ENCODE measurements at regions not wholly inside any gene's neighbourhood (a gene's known extent, or its start where the extent isn't known, plus 50 kb on each side); places are given as distances from the start of the nearest gene placed in this dataset.
A peak's percentile ranks its signal among the peaks of the same experiment; 100 is the strongest.

DNA sequence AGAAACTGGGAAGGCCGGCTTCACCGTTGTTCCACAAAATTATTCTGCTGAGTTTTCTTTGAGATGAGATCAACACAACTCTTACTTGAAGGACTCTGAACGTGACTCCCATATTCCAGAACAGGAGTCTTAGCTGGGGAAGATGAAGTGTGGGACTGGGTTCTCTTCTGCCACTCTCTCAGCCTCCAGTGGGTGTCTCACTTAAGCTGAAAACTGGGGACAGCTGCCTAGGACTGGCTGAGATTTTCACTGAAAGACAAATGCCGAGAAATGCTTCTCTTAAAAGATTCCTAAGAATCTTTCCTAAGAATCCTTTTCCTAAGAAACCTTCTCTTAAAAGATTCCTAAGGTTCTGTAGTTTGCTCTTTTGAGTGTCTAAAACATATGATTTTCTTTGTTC lies 156.6 kb upstream of the LHCGR start:
- DNase-seq (ENCODE audit: low spot score), result no peak

DNA sequence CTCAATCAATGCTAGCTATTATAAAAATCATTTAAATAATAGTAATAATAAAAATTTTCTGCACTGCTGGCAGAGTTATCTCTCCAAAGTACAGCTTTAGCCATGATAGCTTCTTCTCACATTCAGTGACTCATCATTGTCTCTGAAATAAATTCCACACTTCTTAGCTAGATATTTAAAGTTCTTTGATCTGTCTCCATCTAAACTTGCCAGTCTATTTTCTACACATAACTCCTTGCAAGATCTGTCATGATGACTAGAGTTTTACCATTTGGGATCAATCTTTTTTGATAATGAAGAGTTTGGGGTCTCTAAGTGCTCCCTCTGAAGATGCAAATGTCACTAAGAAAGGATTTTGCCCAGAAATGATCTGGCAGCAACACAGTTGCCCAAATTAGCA lies 155.4 kb upstream of the LHCGR start:
- DNase-seq (ENCODE audit: low spot score), result no peak

DNA sequence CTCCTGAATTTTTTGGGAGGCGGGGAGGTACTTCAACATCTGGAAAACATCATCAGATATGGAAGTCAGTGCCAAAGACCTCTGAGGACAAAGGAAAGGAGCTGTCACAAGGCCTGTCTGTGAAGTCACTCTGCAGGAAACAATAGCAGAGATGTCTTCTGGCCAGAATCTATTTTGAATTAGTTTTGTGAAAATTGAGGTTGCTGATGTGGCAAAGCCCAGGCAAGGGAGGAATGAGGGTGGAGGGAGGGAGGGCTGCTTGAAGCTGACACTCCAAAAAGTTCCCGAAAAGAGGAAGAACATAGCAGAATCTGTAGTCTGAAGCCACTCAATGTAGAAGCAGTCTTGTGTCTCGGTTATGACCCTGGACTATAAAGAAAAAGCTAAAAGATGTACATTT lies 151.1 kb upstream of the LHCGR start:
- DNase-seq (ENCODE audit: low spot score), result no peak

DNA sequence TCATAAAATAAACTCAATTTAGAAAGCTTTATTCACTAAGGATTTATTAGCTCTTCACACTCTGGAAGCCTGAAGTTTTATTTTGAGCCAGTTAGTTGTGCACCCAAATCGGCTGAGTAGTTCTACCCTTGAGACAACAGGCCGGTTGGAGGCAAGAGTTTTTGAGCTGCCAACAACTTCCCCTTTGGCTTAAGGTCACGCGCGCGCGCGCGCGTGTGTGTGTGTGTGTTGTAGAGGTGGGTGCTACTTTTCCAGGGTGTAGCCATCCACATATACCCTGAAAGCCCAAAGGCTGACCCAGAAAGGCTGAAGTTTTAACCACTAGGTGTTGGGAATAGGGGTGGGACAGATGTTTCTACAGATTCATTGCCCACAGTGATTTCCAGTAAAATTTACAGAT lies 150.2 kb upstream of the LHCGR start:
- DNase-seq (ENCODE audit: low spot score), result no peak

DNA sequence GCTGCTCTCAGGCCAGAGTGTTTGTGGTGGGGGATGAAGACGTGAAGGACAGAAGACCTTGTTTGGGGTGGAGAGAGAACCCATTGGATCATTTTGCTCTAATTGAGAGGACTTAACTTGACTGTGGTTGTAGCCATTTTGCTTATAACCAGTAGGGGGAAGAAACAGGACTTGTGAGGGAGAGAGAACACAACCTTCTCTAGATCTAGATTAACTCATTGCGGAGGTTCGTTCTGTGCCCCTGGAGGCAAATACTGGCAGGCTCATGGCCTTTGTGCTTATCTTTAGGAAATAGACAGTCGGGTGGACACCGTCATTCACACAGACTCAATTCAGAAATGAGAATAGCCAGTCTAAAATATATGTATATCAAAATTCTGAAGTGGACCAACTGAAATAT lies 147.0 kb upstream of the LHCGR start:
- no peak for DNase-seq (ENCODE audit: low spot score)

DNA sequence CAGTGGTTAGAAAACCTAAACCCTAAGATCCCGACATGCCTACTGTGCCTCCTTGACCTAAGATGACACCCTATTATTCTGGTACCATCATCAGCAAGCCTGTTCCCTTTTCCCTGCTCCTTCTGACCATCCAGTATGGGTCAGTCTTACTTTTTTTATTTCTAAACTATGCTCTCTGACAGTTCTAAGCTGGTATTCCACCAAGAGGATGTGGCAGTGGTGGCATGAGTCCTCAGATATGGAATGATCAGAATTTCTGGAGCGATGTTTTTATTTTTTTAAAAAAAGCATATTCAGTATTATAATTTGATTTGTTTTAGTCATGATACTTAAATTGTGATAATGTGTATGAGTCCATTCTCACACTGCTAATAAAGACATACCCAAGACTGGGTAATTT lies 145.9 kb upstream of the LHCGR start:
- DNase-seq (ENCODE audit: low spot score), result no peak

DNA sequence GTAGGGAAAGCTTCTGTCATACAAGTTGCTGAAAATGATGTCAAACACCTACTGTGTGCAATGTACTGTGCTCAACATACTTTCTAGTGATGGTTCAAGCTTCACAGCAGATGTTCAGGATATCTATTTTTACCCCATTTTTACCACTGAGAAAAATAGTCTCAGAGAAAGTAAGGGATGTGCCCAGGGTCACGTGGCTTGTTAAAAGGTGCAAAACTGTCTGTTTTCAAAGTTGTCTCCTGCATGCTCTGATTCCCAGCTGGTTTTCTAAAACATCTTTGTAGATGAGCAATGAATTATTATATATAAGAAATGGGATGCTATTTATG lies 145.5 kb upstream of the LHCGR start:
- no peak for DNase-seq (ENCODE audit: low spot score)

DNA sequence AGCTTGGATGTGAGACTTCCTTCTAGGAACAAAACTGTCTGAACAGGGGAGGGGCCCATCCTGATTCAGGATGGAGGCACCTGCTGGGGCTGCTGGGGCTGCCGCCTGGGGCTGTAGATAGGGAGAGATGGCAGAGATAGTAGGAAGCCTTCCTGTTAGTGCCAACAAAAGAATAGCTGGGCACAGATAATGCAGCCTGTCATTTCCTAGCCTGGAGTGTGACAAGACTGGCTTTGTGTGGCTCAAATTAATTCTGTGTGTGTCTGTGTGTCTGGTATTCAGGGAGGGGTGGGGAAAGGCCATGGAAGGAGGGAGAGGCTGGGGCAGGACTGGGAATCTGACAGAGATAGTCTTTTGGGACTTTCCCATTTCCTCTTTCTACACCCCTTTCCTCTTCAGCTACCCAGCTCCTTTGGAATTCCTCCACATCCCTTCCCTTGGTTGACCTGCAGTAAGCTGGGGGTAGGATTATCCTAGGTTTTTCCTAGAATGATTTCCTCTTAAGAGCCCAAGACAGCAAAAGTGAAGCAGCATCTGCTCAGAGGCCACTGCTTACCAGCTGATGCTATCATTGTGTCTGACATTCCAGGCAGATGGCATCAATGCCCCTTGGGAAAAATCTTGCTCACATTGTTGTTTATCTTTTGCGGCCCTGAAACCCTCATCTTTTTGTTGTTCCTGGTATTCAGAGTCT lies 144.9 kb upstream of the LHCGR start:
- peak; percentile 89 for DNase-seq (ENCODE audit: low spot score)

DNA sequence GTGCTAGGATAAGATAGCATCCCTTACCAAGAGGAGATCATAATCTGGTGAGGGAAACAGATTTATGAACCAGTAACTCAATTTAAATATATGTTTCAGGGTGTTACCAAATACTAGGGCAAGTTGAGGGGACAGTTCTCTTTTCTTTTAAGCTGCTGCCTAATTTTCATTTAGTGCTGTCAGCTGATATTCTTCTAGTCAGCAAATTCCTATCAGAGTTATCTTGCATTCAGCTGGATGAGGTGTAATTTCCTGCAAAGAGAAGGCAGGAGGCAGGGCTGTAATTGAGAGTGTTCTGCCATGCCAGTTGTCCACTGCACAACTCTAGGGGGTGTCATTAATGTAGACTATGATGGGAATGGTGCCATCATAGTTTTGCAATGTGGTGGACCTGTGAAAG lies 141.3 kb upstream of the LHCGR start:
- no peak for DNase-seq (ENCODE audit: low spot score)

DNA sequence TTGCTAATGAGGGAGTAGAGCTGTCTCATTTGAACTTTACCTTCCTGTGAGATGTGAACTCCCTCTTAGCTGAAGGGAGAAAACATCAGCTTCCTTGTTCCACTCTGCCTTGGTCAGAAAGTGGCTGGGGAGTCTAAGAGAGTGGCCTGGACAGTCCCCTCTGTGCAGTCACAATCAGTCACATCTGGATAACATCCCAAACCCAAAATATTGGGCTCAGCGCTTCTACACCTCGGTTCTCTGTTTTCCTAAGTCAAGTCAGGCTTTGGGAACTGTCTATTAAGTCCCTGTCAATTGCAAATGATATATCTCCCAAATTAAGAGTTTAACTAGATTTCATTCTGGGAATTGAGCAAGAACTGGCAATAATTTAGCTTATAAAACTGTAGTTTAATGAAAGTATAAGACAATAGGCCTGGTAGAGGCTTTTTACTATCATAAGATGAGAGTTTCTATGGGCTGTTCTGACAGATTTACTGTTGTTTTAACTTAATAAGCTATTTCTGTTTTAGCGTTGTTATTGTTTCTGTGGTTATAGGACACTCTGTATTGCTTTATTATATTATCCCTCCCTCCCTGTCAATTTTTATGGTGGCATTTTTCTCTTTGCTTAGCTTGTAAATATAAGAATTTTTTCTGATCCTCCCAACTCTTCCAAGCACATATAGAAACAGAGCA lies 135.1 kb upstream of the LHCGR start:
- no peak for DNase-seq (ENCODE audit: low spot score)

DNA sequence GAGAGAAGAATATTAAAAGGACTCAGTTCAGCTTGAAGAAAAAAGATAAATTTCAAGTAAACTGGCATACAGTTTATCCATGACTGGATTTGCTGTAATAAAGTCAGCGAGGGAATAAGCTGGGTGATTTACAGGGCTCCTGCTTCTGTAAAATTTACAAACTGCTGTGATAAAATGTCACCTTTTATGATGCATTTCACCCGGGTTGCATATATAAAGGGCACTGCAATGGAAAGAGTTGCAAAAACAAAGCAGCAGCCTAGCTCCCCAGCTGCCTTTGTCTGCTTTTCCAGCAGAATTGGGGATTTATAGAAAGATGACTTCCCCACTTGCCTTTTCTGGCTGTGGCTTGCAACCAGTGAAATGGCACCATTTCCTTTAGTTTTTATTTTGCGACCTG lies 132.5 kb upstream of the LHCGR start:
- DNase-seq (ENCODE audit: low spot score), result no peak

DNA sequence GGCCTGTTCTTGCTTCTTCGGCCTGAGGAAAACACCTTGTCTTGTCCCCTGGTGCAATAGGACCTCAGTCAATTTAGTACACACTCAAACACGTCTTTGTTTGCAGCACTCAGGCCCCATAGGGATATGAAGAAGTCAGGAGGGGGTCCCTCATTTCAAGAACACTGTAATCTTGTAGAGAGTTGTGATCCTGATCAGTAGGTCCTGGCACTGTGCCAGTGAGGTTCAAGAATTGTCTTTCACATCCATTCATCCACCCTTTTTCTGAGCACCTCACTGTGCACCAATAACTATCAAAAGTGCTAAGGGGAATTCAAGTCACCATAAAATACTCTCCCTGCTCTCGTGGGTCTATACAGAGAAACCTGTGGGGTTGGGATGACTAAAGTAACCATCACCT lies 131.4 kb upstream of the LHCGR start:
- DNase-seq (ENCODE audit: low spot score), result no peak

DNA sequence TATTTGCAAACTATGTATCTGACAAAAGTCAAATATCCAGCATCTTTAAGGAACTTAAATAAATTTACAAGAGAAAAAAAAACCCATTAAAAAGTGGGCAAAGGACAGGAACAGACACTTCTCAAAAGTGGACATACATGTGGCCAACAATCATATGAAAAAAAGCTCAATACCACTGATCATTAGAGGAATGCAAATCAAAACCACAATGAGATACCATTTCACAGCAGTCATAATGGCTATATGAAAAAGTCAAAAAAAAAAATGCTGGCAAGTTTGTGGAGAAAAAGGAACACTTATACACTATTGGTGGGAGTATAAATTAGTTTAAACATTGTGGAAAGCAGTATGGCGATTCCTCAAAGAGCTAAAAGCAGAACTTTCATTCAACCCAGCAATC lies 130.3 kb upstream of the LHCGR start:
- no peak for DNase-seq (ENCODE audit: low spot score)

DNA sequence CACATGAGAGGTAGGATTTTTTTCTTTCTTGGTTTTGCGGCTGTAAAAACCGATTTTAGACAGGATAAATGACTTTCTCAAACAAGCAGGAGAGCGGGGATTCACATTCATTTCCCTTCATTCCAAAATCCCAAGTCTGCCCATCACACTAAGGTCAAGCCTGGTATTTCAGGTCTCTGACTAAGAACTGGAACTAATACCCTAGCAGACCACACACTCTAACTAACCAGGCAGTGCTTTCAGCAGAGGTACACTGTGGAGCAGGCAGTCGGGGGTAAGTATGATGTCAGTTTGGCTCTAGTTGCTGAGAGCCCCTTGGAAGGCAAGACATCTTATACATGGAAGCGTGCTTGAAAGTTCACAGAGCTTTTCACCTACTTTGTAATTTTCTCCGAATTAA lies 128.1 kb upstream of the LHCGR start:
- DNase-seq (ENCODE audit: low spot score), result no peak

DNA sequence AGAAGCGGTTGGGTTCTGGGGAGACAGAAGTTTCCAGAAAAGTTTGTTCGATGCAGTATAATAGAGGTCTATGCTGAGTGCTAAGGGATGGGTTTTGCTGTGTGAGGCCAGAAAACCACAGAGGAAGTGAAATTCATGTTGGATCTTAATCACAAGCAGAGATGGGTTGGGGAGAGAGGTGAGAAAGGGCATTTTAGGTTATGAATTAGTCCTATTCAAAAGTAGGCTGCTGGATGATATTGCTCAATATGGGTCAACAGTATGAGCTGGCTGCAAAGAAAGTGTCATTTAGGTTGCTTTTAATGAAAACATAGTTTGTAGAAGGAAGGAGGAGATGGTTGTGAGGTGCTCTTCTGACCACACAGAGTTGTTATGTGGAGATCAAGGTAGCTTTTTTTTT lies 118.8 kb upstream of the LHCGR start:
- DNase-seq (ENCODE audit: low spot score), result no peak

DNA sequence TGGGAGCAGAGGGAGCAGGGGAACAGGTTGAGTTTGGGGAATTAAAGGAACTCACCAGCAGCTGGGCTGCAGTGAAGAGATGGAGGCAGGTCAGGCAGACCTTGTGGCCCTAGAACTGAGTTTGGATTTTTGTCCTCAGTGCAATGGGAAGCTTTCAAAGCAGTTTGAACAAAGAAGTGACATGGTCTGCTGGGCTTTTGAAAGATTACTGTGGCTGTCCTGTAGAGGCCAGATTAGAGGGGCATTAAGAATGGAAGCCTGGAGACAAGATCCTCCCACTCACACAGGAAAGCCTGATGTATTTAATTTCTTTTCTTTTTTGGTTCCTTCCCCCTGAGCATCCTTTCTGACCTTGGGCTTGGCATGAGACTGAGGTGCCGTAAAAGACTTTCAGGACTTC lies 118.1 kb upstream of the LHCGR start:
- no peak for DNase-seq (ENCODE audit: low spot score)

DNA sequence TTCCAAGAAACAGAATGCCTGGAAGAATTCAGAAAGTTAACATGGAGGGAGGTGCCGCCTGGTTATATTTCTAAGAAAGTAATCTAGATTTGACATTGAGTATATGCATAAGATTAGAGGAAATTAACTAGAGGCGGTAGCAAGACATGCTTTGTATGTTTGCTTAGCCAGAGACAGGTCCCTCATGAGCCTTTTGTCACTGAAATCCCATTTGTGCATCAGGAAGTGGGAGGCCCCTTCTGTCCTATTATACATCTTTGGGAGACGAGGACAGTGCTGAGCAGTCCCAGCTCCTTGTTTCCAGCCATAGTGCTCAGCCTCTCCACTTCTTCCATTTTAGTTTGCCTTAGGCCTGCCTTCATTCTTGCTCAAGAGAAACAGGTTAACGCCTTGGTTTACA lies 115.4 kb upstream of the LHCGR start:
- no peak for DNase-seq (ENCODE audit: low spot score)

DNA sequence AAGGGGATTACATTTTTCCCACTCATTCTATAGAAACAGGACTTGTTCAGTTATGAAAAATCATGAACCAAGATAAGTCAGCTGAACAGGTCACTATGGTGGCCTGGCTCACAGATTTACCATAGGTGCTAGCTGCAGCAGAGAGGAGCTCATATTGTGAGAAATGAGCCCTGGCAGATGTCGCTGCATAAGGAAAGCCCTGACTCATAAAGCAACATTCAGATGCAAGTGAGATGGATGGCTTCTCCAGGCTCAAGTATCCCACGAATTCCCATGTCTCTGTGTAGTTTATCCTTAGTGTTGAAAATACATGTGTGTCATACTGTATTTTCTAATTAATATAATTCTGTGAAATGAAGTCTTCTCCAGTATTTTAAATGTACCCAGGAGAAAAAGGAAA lies 115.0 kb upstream of the LHCGR start:
- DNase-seq (ENCODE audit: low spot score), result no peak

DNA sequence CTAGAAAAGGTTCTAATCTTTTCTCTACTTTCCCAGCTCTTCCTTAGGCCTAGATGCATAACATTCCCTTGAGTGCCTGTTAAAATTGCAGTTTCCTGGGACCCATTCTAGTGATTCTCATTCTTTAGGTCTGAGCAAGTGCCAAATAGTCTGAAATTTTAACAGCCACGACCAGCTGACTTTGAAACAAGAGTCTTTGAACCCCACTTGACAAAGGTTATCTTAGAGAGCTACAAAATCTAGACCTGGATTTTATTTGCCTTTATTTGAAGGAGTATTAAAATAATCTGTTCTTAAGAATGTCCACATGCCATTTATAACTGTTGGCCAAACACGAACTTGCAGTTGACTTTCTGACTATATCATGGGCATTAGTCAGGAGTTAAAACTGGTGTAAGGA lies 110.2 kb upstream of the LHCGR start:
- no peak for DNase-seq (ENCODE audit: low spot score)

DNA sequence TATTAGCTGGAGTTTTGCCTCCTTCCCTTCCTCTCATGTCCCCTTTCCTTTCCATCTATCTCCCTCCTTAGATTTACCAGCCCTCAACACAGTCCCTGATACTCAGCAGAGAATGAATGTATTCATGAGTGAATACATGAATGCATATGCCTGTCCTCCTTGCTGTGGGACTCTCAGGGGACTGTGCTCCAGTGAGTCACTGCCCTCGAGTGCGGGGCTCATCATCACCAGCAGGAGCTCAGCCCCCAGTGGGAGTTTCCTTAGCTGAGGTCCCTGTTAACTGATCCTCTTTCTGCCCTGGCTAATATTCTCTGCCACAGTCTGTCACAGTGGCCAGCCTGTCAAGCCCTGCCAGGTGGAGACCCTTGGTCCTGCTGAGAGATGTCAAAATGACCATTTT lies 104.9 kb upstream of the LHCGR start:
- DNase-seq (ENCODE audit: low spot score), result no peak

DNA sequence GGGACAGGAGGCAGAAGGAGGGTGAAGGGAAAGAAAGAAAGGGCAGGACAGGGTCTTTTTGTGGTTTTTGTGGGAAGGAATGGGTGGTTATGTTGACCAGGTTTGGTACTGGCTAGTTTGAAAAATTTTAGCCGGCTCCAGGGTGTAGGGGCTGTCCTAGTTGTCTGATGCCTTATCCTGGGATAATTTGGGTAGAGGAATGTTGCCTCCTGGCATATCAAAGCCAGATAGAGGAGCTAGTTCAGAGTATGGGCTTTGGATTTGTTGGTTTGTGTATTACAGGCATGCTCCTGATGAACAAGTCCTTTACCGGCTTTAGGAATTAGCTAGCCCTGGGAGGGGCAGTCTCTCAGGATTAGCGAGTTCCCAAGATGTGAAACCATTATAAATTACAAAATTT lies 101.1 kb upstream of the LHCGR start:
- no peak for DNase-seq (ENCODE audit: low spot score)

DNA sequence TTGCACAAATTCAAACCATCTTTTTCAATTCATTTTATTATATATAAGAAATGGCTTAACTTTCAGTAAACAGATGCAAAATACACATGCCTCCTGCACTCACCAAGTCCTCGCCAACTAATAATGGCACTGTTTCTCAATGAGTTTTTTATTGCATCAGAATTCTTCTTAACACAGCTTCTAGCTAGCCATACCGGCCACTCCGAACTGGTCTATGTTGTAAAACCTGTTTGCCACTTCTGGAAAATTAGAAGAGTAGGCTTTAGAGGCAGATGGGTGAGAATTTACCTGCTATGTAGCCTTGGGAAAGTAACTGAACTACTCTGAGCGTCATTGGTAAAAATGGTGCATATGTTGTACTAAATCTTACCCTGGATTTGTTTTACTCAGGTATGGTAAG lies 100.6 kb upstream of the LHCGR start:
- no peak for DNase-seq (ENCODE audit: low spot score)

DNA sequence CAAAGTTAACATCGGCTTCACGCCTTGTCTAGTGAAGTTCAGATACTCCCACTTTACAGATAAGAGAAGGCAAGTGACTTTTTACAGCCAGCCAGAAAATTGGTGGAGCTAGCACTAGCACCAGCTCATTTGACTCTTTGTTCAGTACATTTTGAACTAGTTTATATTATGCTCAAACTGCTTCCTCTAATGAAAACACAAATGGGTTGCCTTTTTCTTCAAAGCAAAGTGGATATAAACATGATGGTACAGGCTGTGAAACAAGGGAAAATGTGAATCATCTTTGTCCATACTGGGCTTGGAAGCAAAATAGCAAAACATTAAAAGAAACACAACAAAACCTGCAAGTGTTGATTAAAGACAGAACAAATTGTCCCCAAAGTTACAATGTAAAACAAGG lies 99.6 kb upstream of the LHCGR start:
- DNase-seq (ENCODE audit: low spot score), result no peak

DNA sequence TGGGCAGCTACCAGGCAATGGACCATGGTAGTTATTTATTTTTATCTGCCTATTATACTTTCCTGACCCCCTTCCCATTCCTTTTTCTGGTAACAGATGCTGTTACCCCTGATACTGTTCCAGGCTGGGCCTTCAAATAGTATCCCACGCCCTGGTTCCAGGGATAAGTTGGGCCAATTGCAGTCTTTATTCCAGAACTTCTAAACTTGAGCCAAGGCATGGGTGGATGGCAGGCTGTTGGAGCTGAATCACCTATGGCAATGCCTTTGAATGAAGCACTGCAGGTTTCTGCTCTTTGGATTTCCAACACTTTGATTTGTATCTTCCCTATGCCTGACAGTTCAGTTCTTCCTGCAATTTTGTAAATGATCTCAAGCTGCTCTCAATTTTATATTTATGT lies 99.2 kb upstream of the LHCGR start:
- DNase-seq (ENCODE audit: low spot score), result no peak

All from putamen (tissue), 1 donor.